Spleen (tissue), 11 donors: ENCODE measurements at regions not wholly inside any gene's neighbourhood (a gene's known extent, or its start where the extent isn't known, plus 50 kb on each side); places are given as distances from the start of the nearest gene placed in this dataset.

ENCODE experiments used
- DNase-seq: peaks from one replicate; pipeline ENCODE4 v3.0.0-alpha.2; 2020
- H3K27ac ChIP-seq, 8 donors: fragments of 200-600 bp; sonication (generic) in 7 of 8; 1 replicate in 4 of 8; 2 replicates in 4 of 8; pipeline versions ENCODE4 v1.5.0 to v1.8.0; 2016 to 2021; ENCODE audit warnings: inconsistent platforms in 4 of 8, mild to moderate bottlenecking in 4 of 8, moderate library complexity in 1 of 8
- H3K27me3 ChIP-seq, 7 donors: fragments of 200-600 bp; sonication (generic) in 6 of 7; replicated peaks in 1 of 7; 1 replicate in 4 of 7; 2 replicates in 3 of 7; pipeline versions ENCODE4 v1.5.0 to v1.8.0; 2016 to 2021; ENCODE audit warnings: inconsistent platforms in 3 of 7, mild to moderate bottlenecking in 1 of 7
- H3K36me3 ChIP-seq, 6 donors: fragments of 200-600 bp; sonication (generic) in 5 of 6; 1 replicate in 4 of 6; 2 replicates in 2 of 6; pipeline versions ENCODE4 v1.5.0 to v1.8.0; 2016 to 2021; ENCODE audit warnings: inconsistent platforms in 2 of 6
- H3K4me1 ChIP-seq, 6 donors: fragments of 200-600 bp; sonication (generic) in 5 of 6; 1 replicate in 3 of 6; 2 replicates in 3 of 6; pipeline versions ENCODE4 v1.5.0 to v1.8.0; 2016 to 2021; ENCODE audit warnings: inconsistent platforms in 3 of 6
- H3K4me3 ChIP-seq, 8 donors: fragments of 200-600 bp; sonication (generic) in 7 of 8; 1 replicate in 4 of 8; 2 replicates in 4 of 8; pipeline versions ENCODE4 v1.5.0 to v1.8.0; 2016 to 2021; ENCODE audit warnings: inconsistent platforms in 4 of 8, mild to moderate bottlenecking in 4 of 8, moderate library complexity in 2 of 8
- H3K9me3 ChIP-seq, 8 donors: fragments of 200-600 bp; sonication (generic) in 7 of 8; 1 replicate in 4 of 8; 2 replicates in 4 of 8; pipeline versions ENCODE4 v1.5.0 to v1.8.0; 2016 to 2021; ENCODE audit warnings: inconsistent platforms in 4 of 8
- CTCF ChIP-seq, 11 experiments: fragments of 200-600 bp in 7 of 11; fragments of 450-650 bp in 4 of 11; sonication (generic) in 4 of 11; IDR thresholded peaks in 8 of 11; conservative IDR thresholded peaks in 3 of 11; 1 replicate in 7 of 11; 2 replicates in 4 of 11; pipeline versions ENCODE4 v1.4.0 to v1.8.0; 2016 to 2021; ENCODE audit warnings: antibody characterized with exemption in 11 of 11, inconsistent platforms in 4 of 11, mild to moderate bottlenecking in 1 of 11
- POLR2A ChIP-seq, 3 donors: fragments of 450-650 bp; IDR thresholded peaks; one replicate each; pipeline ENCODE4 v1.5.1; 2017; ENCODE audit warnings: antibody characterized with exemption in 3 of 3, mild to moderate bottlenecking in 1 of 3
- POLR2AphosphoS5 ChIP-seq, 3 donors: sonication (generic); formaldehyde crosslinking; IDR thresholded peaks; one replicate each; pipeline ENCODE4 v1.5.1; 2017; ENCODE audit warnings: antibody characterized with exemption in 3 of 3
- WGBS, 5 donors: extraction: QIAGEN DNeasy Blood & Tissue Kit in 3 of 5; methylation state at CpG; one replicate each; pipeline versions ENCODE4 v1.1.5 to v1.1.7; 2013 to 2018; 5-methylcytosine and 5-hydroxymethylcytosine counted together
- intact Hi-C: fragments of 100-400 bp; cut with DNase I; formaldehyde crosslinking; loops from one replicate; pipeline ENCODE4 v1.15.0; 2023; ENCODE audit warnings: low total_unique reads
- donor health status: healthy with polysubstance abuse.
- donor health status: DM: no; HTN: no; CAD: no; lungs with moderate emphysema.
- donor health status: DM: no; HTN: no; CAD: no.
- donor health status: Bipolar disorder and iron deficiency.
- donor health status: healthy.
- donor health status: DM: no; HTN: no; CAD: no.
- donor health status: DM: yes; HTN: yes; CAD: no.

- 74 to 87% (median 74%) methylated on average over 8 to 11 of the region's 11 CpGs for WGBS, 5 donors
- TF ChIP-seq POLR2AphosphoS5 (IDR thresholded peaks at IDR 0.05) = no peak
Observed at GRCh38 chr11:134655189-134655989, 243.3 kb upstream of the B3GAT1 start.

GRCh38 chr11:134654161-134654915 lies 242.3 kb upstream of the B3GAT1 start:
- no peak for DNase-seq
- Histone ChIP-seq H3K4me3 (no peak overlapping the region), H3K27me3 (peaks cover 0 to 34% (median 10%) of the 10 kb centered on the region in 7 donors), H3K27ac (no peak overlapping the region), H3K4me1 (no peaks in the 10 kb centered on the region), H3K9me3 (peaks cover 0 to 2% (median under 1%) of the 10 kb centered on the region in 8 donors), H3K36me3 (no peaks in the 10 kb centered on the region)
- TF ChIP-seq POLR2A (IDR thresholded peaks at IDR 0.05) (no peak), CTCF (IDR thresholded peaks at IDR 0.05 in 8 of 11, conservative IDR thresholded peaks at IDR 0.05 in 3 of 11) (no peak), POLR2AphosphoS5 (IDR thresholded peaks at IDR 0.05) (no peak)
- intact Hi-C loops = no loop called here
- WGBS, 5 donors = 67 to 79% (median 76%) methylated on average over 20 of the region's 20 CpGs

More at GRCh38 chr11:134655189-134655989, 243.3 kb upstream of the B3GAT1 start:
- peaks cover 0 to 34% (median 10%) of the 10 kb centered on the region in 7 donors for H3K27me3 ChIP-seq
- intact Hi-C loops = no loop called here
- DNase-seq = peak; percentile 59
- no peaks in the 10 kb centered on the region for H3K4me1 ChIP-seq
- peaks cover 0 to 12% (median 2%) of the 10 kb centered on the region in 8 donors for H3K9me3 ChIP-seq
- no peaks in the 10 kb centered on the region for H3K36me3 ChIP-seq
- H3K4me3 ChIP-seq = no peak overlapping the region
- H3K27ac ChIP-seq = no peak overlapping the region

GRCh38 chr11:134652586-134653255 lies 240.7 kb upstream of the B3GAT1 start:
- intact Hi-C loops = no loop called here
- Histone ChIP-seq H3K36me3 (no peaks in the 10 kb centered on the region), H3K9me3 (no peaks in the 10 kb centered on the region), H3K27me3 (peaks cover 0 to 34% (median 10%) of the 10 kb centered on the region in 7 donors), H3K4me3 (no peak overlapping the region), H3K4me1 (no peaks in the 10 kb centered on the region), H3K27ac (no peak overlapping the region)
- TF ChIP-seq CTCF (IDR thresholded peaks at IDR 0.05 in 8 of 11, conservative IDR thresholded peaks at IDR 0.05 in 3 of 11) = no peak
- TF ChIP-seq POLR2AphosphoS5 (IDR thresholded peaks at IDR 0.05) = no peak
- TF ChIP-seq POLR2A (IDR thresholded peaks at IDR 0.05) = no peak
- no peak for DNase-seq
- 77 to 91% (median 78%) methylated on average over 8 of the region's 8 CpGs for WGBS, 5 donors

GRCh38 chr11:134647066-134647743 lies 235.2 kb upstream of the B3GAT1 start:
- no peak for DNase-seq
- H3K9me3 ChIP-seq = no peaks in the 10 kb centered on the region
- intact Hi-C loops = no loop called here
- no peak overlapping the region for H3K4me3 ChIP-seq
- H3K27me3 ChIP-seq = peaks cover 0 to 45% (median 0%) of the 10 kb centered on the region in 7 donors
- TF ChIP-seq POLR2A (IDR thresholded peaks at IDR 0.05) = no peak
- TF ChIP-seq CTCF (IDR thresholded peaks at IDR 0.05 in 8 of 11, conservative IDR thresholded peaks at IDR 0.05 in 3 of 11) = no peak
- TF ChIP-seq POLR2AphosphoS5 (IDR thresholded peaks at IDR 0.05) = no peak
- no peaks in the 10 kb centered on the region for H3K4me1 ChIP-seq
- H3K36me3 ChIP-seq = no peaks in the 10 kb centered on the region
- 40 to 59% (median 48%) methylated on average over 5 of the region's 5 CpGs for WGBS, 5 donors
- no peak overlapping the region for H3K27ac ChIP-seq
